ENCODE measurements at regions not wholly inside any gene's neighbourhood (a gene's known extent, or its start where the extent isn't known, plus 50 kb on each side); places are given as distances from the start of the nearest gene placed in this dataset.
"Not testable (repeated sequence)": the region's sequence is repeated elsewhere in the genome, so short reads cannot be mapped to it uniquely, and the experiment has no call there.

- no peak for TF ChIP-seq CTCF (IDR thresholded peaks at IDR 0.05; ENCODE audit: control insufficient read depth, insufficient read depth, low read depth, low read length, missing control alignments)
- H3K4me3 ChIP-seq (ENCODE audit: control insufficient read depth, low read depth, low read length): no peak overlapping the region
- DNase-seq (ENCODE audit: low read depth): no peak
Measured at GRCh38 chr21:18006691-18007090, 187.5 kb upstream of the C21orf91 start.

- H3K4me3 ChIP-seq (ENCODE audit: control insufficient read depth, low read depth, low read length): no peak overlapping the region
- no peak for DNase-seq (ENCODE audit: low read depth)
- no peak for TF ChIP-seq CTCF (IDR thresholded peaks at IDR 0.05; ENCODE audit: control insufficient read depth, insufficient read depth, low read depth, low read length, missing control alignments)
Measured at GRCh38 chr21:18002393-18002792, 183.2 kb upstream of the C21orf91 start.

GRCh38 chr21:18000981-18001686 lies 182.0 kb upstream of the C21orf91 start:
- no peak for DNase-seq (ENCODE audit: low read depth)
- no peak overlapping the region for H3K4me3 ChIP-seq (ENCODE audit: control insufficient read depth, low read depth, low read length)
- TF ChIP-seq CTCF (IDR thresholded peaks at IDR 0.05; ENCODE audit: control insufficient read depth, insufficient read depth, low read depth, low read length, missing control alignments): no peak

GRCh38 chr21:17998599-17998998 lies 179.4 kb upstream of the C21orf91 start:
- not testable (repeated sequence) for DNase-seq (ENCODE audit: low read depth); H3K4me3 ChIP-seq (ENCODE audit: control insufficient read depth, low read depth, low read length)

GRCh38 chr21:17989780-17990179 lies 170.6 kb upstream of the C21orf91 start:
- no peak overlapping the region for H3K4me3 ChIP-seq (ENCODE audit: control insufficient read depth, low read depth, low read length)
- DNase-seq (ENCODE audit: low read depth): no peak
- no peak for TF ChIP-seq CTCF (IDR thresholded peaks at IDR 0.05; ENCODE audit: control insufficient read depth, insufficient read depth, low read depth, low read length, missing control alignments)

- no peak for DNase-seq (ENCODE audit: low read depth)
- H3K4me3 ChIP-seq (ENCODE audit: control insufficient read depth, low read depth, low read length): no peak overlapping the region
- TF ChIP-seq CTCF (IDR thresholded peaks at IDR 0.05; ENCODE audit: control insufficient read depth, insufficient read depth, low read depth, low read length, missing control alignments): no peak
Measured at GRCh38 chr21:17988102-17988437, 168.9 kb upstream of the C21orf91 start.

GRCh38 chr21:17987382-17988101 lies 168.4 kb upstream of the C21orf91 start:
- no peak overlapping the region for H3K4me3 ChIP-seq (ENCODE audit: control insufficient read depth, low read depth, low read length)
- DNase-seq (ENCODE audit: low read depth): no peak
- no peak for TF ChIP-seq CTCF (IDR thresholded peaks at IDR 0.05; ENCODE audit: control insufficient read depth, insufficient read depth, low read depth, low read length, missing control alignments)
